ENCODE measurements at regions not wholly inside any gene's neighbourhood (a gene's known extent, or its start where the extent isn't known, plus 50 kb on each side); places are given as distances from the start of the nearest gene placed in this dataset.

GRCh38 chr1:90494748-90495282 lies 222.3 kb downstream of the BARHL2 start:
- no peak for DNase-seq

- no peak for DNase-seq
Measured at GRCh38 chr1:90488451-90488850, 228.7 kb downstream of the BARHL2 start.

- no peak for DNase-seq
Measured at GRCh38 chr1:90486996-90487395, 230.1 kb downstream of the BARHL2 start.

GRCh38 chr1:90486134-90486824 lies 230.8 kb downstream of the BARHL2 start:
- DNase-seq: no peak

- no peak for DNase-seq
Measured at GRCh38 chr1:90480271-90480835, 236.7 kb downstream of the BARHL2 start.

- no peak for DNase-seq
Measured at GRCh38 chr1:90476994-90477393, 240.1 kb downstream of the BARHL2 start.

- no peak for DNase-seq
Measured at GRCh38 chr1:90476411-90476810, 240.7 kb downstream of the BARHL2 start.

- no peak for DNase-seq
Measured at GRCh38 chr1:90475631-90476030, 241.5 kb downstream of the BARHL2 start.

GRCh38 chr1:90474731-90475130 lies 242.4 kb downstream of the BARHL2 start:
- no peak for DNase-seq

- no peak for DNase-seq
Measured at GRCh38 chr1:90474158-90474557, 242.9 kb downstream of the BARHL2 start.

GRCh38 chr1:90472775-90473174 lies 244.3 kb downstream of the BARHL2 start:
- no peak for DNase-seq

- no peak for DNase-seq
Measured at GRCh38 chr1:90459570-90459969, 257.5 kb downstream of the BARHL2 start.

GRCh38 chr1:90457985-90458384 lies 259.1 kb downstream of the BARHL2 start:
- no peak for DNase-seq

- no peak for DNase-seq
Measured at GRCh38 chr1:90452491-90452890, 264.6 kb downstream of the BARHL2 start.

GRCh38 chr1:90443354-90443753 lies 273.7 kb downstream of the BARHL2 start:
- DNase-seq: no peak

- no peak for DNase-seq
Measured at GRCh38 chr1:90435351-90435750, 281.8 kb downstream of the BARHL2 start.

- no peak for DNase-seq
Measured at GRCh38 chr1:90434460-90434859, 282.6 kb downstream of the BARHL2 start.

- DNase-seq: no peak
Measured at GRCh38 chr1:90417126-90417525, 300.0 kb downstream of the BARHL2 start.

GRCh38 chr1:90414201-90414600 lies 302.9 kb downstream of the BARHL2 start:
- DNase-seq: no peak

GRCh38 chr1:90413519-90413918 lies 303.6 kb downstream of the BARHL2 start:
- no peak for DNase-seq

- DNase-seq: no peak
Measured at GRCh38 chr1:90412563-90412962, 304.5 kb downstream of the BARHL2 start.

- no peak for DNase-seq
Measured at GRCh38 chr1:90411185-90411584, 305.9 kb downstream of the BARHL2 start.

GRCh38 chr1:90407737-90408136 lies 309.4 kb downstream of the BARHL2 start:
- DNase-seq: no peak

- no peak for DNase-seq
Measured at GRCh38 chr1:90405726-90406125, 311.4 kb downstream of the BARHL2 start.

All from NCI-H748 treated with DMSO at 0.1 percent for 48 hours (cell line).